ENCODE measurements at regions not wholly inside any gene's neighbourhood (a gene's known extent, or its start where the extent isn't known, plus 50 kb on each side); places are given as distances from the start of the nearest gene placed in this dataset.

GRCh38 chr4:103923551-103923950, 203.8 kb upstream of the TACR3 start:
- TF ChIP-seq CTCF (conservative IDR thresholded peaks at IDR 0.05; ENCODE audit: low read length) = no peak
- no peak for TF ChIP-seq EZH2phosphoT487 (IDR thresholded peaks at IDR 0.05; ENCODE audit: borderline replicate concordance, low read depth, low read length)

All from OCI-LY7 (cell line).